Stomach (tissue), 4 donors: ENCODE measurements at regions not wholly inside any gene's neighbourhood (a gene's known extent, or its start where the extent isn't known, plus 50 kb on each side); places are given as distances from the start of the nearest gene placed in this dataset.

Experiments
- EP300 ChIP-seq: sonication (generic); formaldehyde crosslinking; IDR thresholded peaks from one replicate; pipeline ENCODE4 v1.6.1; 2017; ENCODE audit warnings: antibody characterized with exemption
- POLR2A ChIP-seq, 4 donors: fragments of 450-650 bp; IDR thresholded peaks; one replicate each; pipeline ENCODE4 v1.6.1; 2016; ENCODE audit warnings: antibody characterized with exemption in 4 of 4, control low read depth in 2 of 4, mild to moderate bottlenecking in 1 of 4, moderate library complexity in 1 of 4
- TF ChIP-seq, protein P1 (sequence below), 7 experiments: fragments of 450-650 bp in 4 of 7; fragments of 200-600 bp in 3 of 7; sonication (generic) in 3 of 7; IDR thresholded peaks; one replicate each; pipeline ENCODE4 v1.5.1; 2016 to 2019; ENCODE audit warnings: antibody characterized with exemption in 7 of 7, control low read depth in 2 of 7, mild to moderate bottlenecking in 1 of 7

DNA sequence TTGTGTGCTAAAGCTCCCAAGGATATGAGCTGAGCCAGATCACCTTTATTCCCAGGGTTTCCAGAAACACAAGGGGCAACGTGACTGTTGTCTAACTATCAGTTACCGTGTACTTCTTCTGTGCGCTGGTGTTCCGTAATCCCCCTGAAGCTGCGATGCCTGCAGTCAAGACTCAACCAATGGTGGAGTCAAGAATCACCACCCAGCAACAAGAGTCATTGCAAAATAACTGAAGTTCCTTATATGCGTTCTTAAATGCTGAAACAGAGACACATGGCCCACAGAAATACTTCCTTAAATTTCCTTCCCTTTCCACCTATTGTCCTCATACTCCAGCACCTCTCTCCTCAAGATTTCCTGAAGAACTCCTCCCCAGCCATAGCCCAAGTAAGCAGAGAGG, 200.2 kb downstream of the KATNAL1 start:
- no peak for TF ChIP-seq EP300
- TF ChIP-seq, protein P1, sequence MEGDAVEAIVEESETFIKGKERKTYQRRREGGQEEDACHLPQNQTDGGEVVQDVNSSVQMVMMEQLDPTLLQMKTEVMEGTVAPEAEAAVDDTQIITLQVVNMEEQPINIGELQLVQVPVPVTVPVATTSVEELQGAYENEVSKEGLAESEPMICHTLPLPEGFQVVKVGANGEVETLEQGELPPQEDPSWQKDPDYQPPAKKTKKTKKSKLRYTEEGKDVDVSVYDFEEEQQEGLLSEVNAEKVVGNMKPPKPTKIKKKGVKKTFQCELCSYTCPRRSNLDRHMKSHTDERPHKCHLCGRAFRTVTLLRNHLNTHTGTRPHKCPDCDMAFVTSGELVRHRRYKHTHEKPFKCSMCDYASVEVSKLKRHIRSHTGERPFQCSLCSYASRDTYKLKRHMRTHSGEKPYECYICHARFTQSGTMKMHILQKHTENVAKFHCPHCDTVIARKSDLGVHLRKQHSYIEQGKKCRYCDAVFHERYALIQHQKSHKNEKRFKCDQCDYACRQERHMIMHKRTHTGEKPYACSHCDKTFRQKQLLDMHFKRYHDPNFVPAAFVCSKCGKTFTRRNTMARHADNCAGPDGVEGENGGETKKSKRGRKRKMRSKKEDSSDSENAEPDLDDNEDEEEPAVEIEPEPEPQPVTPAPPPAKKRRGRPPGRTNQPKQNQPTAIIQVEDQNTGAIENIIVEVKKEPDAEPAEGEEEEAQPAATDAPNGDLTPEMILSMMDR (IDR thresholded peaks at IDR 0.05): no peak
- TF ChIP-seq POLR2A (IDR thresholded peaks at IDR 0.05): no peak
